ENCODE measurements at regions not wholly inside any gene's neighbourhood (a gene's known extent, or its start where the extent isn't known, plus 50 kb on each side); places are given as distances from the start of the nearest gene placed in this dataset.

DNA sequence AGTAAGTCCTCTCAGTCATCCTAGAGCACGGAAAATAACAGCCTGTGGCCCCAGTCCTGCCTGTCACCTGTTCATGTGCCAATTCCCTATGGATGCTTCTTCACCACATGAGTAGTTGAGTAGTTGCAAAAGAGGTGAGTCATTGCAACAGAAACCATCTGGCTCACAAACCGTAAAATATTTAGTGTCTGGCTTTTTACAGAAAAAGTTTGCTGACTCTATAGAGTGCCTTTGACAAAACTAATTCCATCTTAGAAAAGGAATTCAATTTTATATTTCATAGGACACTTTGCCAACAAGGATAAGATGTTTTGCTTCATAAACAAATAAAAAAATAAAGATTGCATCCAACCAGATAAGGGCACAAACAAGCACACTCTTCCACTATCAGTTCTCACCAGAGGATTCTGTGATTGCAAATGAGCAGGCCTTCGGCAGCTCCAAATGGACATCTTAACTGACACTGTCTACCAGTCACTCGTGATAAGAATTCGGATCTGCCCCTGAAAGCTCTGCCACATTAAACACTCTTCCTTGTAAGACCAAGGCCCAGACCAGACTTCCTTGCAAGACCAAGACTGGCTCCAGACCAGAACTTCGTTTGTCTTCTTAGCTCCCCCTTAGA lies 242.7 kb upstream of the SEMA3C start:
- BruUV-seq (replicated peaks), result no TSS peak
- H3K27me3 ChIP-seq (ENCODE audit: low read length), result no peaks in the 10 kb centered on the region
- intact Hi-C loops (cut with micrococcal nuclease), result no loop called here
- H3K4me1 ChIP-seq (ENCODE audit: insufficient read depth, low read length), result peaks cover 14% of the 10 kb centered on the region
- H2AFZ ChIP-seq (ENCODE audit: low read length), result no peak overlapping the region
- no peaks in the 10 kb centered on the region for H4K20me1 ChIP-seq (ENCODE audit: low read length)
- H3K4me2 ChIP-seq (ENCODE audit: low read length), result peak overlapping the region; percentile 21; the same call in 1 of the 2 replicates
- no peak overlapping the region for H3K9ac ChIP-seq (ENCODE audit: low read length)
- peak overlapping the region; percentile 66 for H3K27ac ChIP-seq (ENCODE audit: low read length)
- H3K9me3 ChIP-seq (ENCODE audit: low read length), result no peaks in the 10 kb centered on the region
- peak; percentile 91 for ATAC-seq
- H3K9me2 ChIP-seq (replicated peaks; ENCODE audit: low read length), result no peaks in the 10 kb centered on the region
- TF ChIP-seq, protein P1, sequence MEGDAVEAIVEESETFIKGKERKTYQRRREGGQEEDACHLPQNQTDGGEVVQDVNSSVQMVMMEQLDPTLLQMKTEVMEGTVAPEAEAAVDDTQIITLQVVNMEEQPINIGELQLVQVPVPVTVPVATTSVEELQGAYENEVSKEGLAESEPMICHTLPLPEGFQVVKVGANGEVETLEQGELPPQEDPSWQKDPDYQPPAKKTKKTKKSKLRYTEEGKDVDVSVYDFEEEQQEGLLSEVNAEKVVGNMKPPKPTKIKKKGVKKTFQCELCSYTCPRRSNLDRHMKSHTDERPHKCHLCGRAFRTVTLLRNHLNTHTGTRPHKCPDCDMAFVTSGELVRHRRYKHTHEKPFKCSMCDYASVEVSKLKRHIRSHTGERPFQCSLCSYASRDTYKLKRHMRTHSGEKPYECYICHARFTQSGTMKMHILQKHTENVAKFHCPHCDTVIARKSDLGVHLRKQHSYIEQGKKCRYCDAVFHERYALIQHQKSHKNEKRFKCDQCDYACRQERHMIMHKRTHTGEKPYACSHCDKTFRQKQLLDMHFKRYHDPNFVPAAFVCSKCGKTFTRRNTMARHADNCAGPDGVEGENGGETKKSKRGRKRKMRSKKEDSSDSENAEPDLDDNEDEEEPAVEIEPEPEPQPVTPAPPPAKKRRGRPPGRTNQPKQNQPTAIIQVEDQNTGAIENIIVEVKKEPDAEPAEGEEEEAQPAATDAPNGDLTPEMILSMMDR (conservative IDR thresholded peaks at IDR 0.05; ENCODE audit: low read depth, low read length), result no peak
- TF ChIP-seq EZH2phosphoT487 (IDR thresholded peaks at IDR 0.05; ENCODE audit: borderline replicate concordance, low read length) (no peak), EZH2 (IDR thresholded peaks at IDR 0.05; ENCODE audit: low read length, unreplicated experiment) (no peak)
- H3K79me2 ChIP-seq (ENCODE audit: low read length), result no peaks in the 10 kb centered on the region
- DNase-seq, result peak; percentile 90
- no peak overlapping the region for H3K4me3 ChIP-seq (ENCODE audit: low read length)
- ChIA-PET POLR2A (ENCODE audit: unreplicated experiment) (interaction anchor here (0.6 kb wide), 1 partner anchor 138 kb away, joined by 7 read pairs; no protein-coding TSS in a partner anchor), CTCF (no interaction called here)
- no peaks in the 10 kb centered on the region for H3K36me3 ChIP-seq (ENCODE audit: low read depth, low read length)
- no peaks in the 10 kb centered on the region for H3F3A ChIP-seq (ENCODE audit: low read length, unreplicated experiment)

DNA sequence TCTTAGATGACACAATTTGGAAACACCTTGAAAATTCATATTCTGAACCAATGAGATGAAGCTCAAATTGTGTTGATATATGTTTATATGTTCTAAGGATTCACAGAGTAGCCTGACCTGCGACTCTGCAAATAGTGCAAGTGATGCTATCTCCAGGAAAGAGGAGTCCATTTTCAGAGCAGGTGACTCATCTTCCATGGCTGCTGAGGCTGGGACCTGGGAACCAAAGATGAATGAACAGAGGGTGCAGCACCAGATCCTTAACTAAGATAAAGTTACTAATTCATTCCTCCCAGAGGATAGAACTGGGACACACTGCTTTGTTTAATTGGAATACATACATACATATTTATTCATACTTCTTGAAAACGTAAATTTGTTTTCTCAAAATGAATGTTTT lies 240.6 kb upstream of the SEMA3C start:
- ChIA-PET POLR2A (ENCODE audit: unreplicated experiment) (no interaction called here), CTCF (no interaction called here)
- Histone ChIP-seq H3K4me1 (ENCODE audit: insufficient read depth, low read length) (peaks cover 27% of the 10 kb centered on the region), H3K9ac (ENCODE audit: low read length) (no peak overlapping the region), H4K20me1 (ENCODE audit: low read length) (no peaks in the 10 kb centered on the region), H3K4me3 (ENCODE audit: low read length) (no peak overlapping the region), H3K4me2 (ENCODE audit: low read length) (peak overlapping the region; percentile 12; the same call in 1 of the 2 replicates), H3K9me3 (ENCODE audit: low read length) (no peaks in the 10 kb centered on the region), H2AFZ (ENCODE audit: low read length) (no peak overlapping the region), H3K36me3 (ENCODE audit: low read depth, low read length) (no peaks in the 10 kb centered on the region), H3K9me2 (replicated peaks; ENCODE audit: low read length) (no peaks in the 10 kb centered on the region), H3F3A (ENCODE audit: low read length, unreplicated experiment) (no peaks in the 10 kb centered on the region), H3K27ac (ENCODE audit: low read length) (peak overlapping the region; percentile 64), H3K27me3 (ENCODE audit: low read length) (no peaks in the 10 kb centered on the region), H3K79me2 (ENCODE audit: low read length) (no peaks in the 10 kb centered on the region)
- no peak for TF ChIP-seq EZH2phosphoT487 (IDR thresholded peaks at IDR 0.05; ENCODE audit: borderline replicate concordance, low read length)
- TF ChIP-seq, protein P1 (conservative IDR thresholded peaks at IDR 0.05; ENCODE audit: low read depth, low read length), result no peak
- no peak for TF ChIP-seq EZH2 (IDR thresholded peaks at IDR 0.05; ENCODE audit: low read length, unreplicated experiment)
- BruUV-seq (replicated peaks), result no TSS peak
- intact Hi-C loops (cut with micrococcal nuclease), result loop anchor here (2.0 to 5.0 kb wide), 3 partner anchors 88 to 288 kb away; no protein-coding TSS in a partner anchor
- ATAC-seq (peak; percentile 67), DNase-seq (peak; percentile 84)

DNA sequence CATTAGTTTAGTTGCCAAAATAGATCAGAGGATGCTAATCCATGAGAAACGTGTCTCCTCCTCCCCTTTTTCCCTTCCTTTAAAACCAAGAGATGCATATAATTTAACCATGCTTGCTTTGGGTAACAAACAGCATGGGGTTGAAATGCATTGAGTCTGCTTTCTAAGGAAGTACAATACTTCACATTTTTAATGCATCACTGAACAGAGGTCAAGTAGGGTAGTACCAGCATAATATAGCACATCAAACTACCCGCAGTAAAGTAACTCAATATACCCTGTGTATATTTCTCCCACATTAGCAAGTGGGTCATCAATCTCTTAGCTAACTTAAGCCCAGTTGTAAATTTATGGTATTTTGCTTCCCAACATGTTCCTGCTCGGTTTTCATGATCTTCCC lies 239.3 kb upstream of the SEMA3C start:
- Histone ChIP-seq H3F3A (ENCODE audit: low read length, unreplicated experiment) (no peaks in the 10 kb centered on the region), H2AFZ (ENCODE audit: low read length) (no peak overlapping the region), H3K79me2 (ENCODE audit: low read length) (no peaks in the 10 kb centered on the region), H3K9ac (ENCODE audit: low read length) (no peak overlapping the region), H3K9me3 (ENCODE audit: low read length) (no peaks in the 10 kb centered on the region), H3K4me1 (ENCODE audit: insufficient read depth, low read length) (peaks cover 27% of the 10 kb centered on the region), H4K20me1 (ENCODE audit: low read length) (no peaks in the 10 kb centered on the region), H3K27me3 (ENCODE audit: low read length) (no peaks in the 10 kb centered on the region), H3K36me3 (ENCODE audit: low read depth, low read length) (no peaks in the 10 kb centered on the region), H3K4me2 (ENCODE audit: low read length) (no peak overlapping the region), H3K4me3 (ENCODE audit: low read length) (no peak overlapping the region), H3K9me2 (replicated peaks; ENCODE audit: low read length) (no peaks in the 10 kb centered on the region), H3K27ac (ENCODE audit: low read length) (no peak overlapping the region)
- intact Hi-C loops (cut with micrococcal nuclease), result loop anchor here (2.0 to 5.0 kb wide), 3 partner anchors 89 to 289 kb away; no protein-coding TSS in a partner anchor
- TF ChIP-seq EZH2phosphoT487 (IDR thresholded peaks at IDR 0.05; ENCODE audit: borderline replicate concordance, low read length) (no peak), EZH2 (IDR thresholded peaks at IDR 0.05; ENCODE audit: low read length, unreplicated experiment) (no peak)
- TF ChIP-seq, protein P1 (conservative IDR thresholded peaks at IDR 0.05; ENCODE audit: low read depth, low read length), result no peak
- ATAC-seq (no peak), DNase-seq (no peak)
- no TSS peak for BruUV-seq (replicated peaks)
- ChIA-PET CTCF (no interaction called here), POLR2A (ENCODE audit: unreplicated experiment) (no interaction called here)
